ENCODE measurements at regions not wholly inside any gene's neighbourhood (a gene's known extent, or its start where the extent isn't known, plus 50 kb on each side); places are given as distances from the start of the nearest gene placed in this dataset.

GRCh38 chr4:130067419-130067818 lies 971.5 kb downstream of the C4orf33 start:
- no peak overlapping the region for H2BK5ac ChIP-seq (ENCODE audit: low read length)
- no peaks in the 10 kb centered on the region for H3K79me1 ChIP-seq (ENCODE audit: low read length)
- no peak overlapping the region for H3K9ac ChIP-seq (ENCODE audit: low read length)
- H3K27ac ChIP-seq (ENCODE audit: low read depth, low read length) = no peak overlapping the region
- H3K4ac ChIP-seq (ENCODE audit: low read depth, low read length) = no peak overlapping the region
- no peaks in the 10 kb centered on the region for H3K4me1 ChIP-seq (ENCODE audit: control insufficient read depth, low read depth, low read length)
- no CpG with 5 or more reads among the region's 1 CpG for WGBS (ENCODE audit: extremely low coverage, insufficient coverage, low lambda C conversion rate)
- DNase-seq = no peak
- H4K5ac ChIP-seq (ENCODE audit: low read length) = no peak overlapping the region
- H3K56ac ChIP-seq (ENCODE audit: low read length) = no peak overlapping the region
- H3K27me3 ChIP-seq (ENCODE audit: insufficient read depth, low read length, poor library complexity) = no peaks in the 10 kb centered on the region
- H3K36me3 ChIP-seq (ENCODE audit: control insufficient read depth, insufficient read depth, low read length) = no peaks in the 10 kb centered on the region
- no peaks in the 10 kb centered on the region for H3K79me2 ChIP-seq (ENCODE audit: control insufficient read depth, insufficient read depth, low read length)
- no peak overlapping the region for H3K4me3 ChIP-seq (ENCODE audit: low read length)
- no peak overlapping the region for H3K4me2 ChIP-seq (ENCODE audit: low read length)
- no peak overlapping the region for H3K23ac ChIP-seq (ENCODE audit: low read length)
- H2BK15ac ChIP-seq (replicated peaks; ENCODE audit: low read depth) = no peak overlapping the region
- no peak overlapping the region for H2AK5ac ChIP-seq (ENCODE audit: low read length)
- no peak overlapping the region for H4K8ac ChIP-seq (ENCODE audit: low read depth, low read length)
- no peak overlapping the region for H3K18ac ChIP-seq (ENCODE audit: low read length)
- H2BK120ac ChIP-seq (ENCODE audit: low read depth, low read length) = no peak overlapping the region

GRCh38 chr4:130068072-130068471 lies 972.1 kb downstream of the C4orf33 start:
- H3K4me3 ChIP-seq (ENCODE audit: low read length) = no peak overlapping the region
- no peak overlapping the region for H2AK5ac ChIP-seq (ENCODE audit: low read length)
- H3K56ac ChIP-seq (ENCODE audit: low read length) = no peak overlapping the region
- H3K27ac ChIP-seq (ENCODE audit: low read depth, low read length) = no peak overlapping the region
- H3K4me1 ChIP-seq (ENCODE audit: control insufficient read depth, low read depth, low read length) = no peaks in the 10 kb centered on the region
- no peak overlapping the region for H3K23ac ChIP-seq (ENCODE audit: low read length)
- no peak overlapping the region for H4K8ac ChIP-seq (ENCODE audit: low read depth, low read length)
- H3K79me2 ChIP-seq (ENCODE audit: control insufficient read depth, insufficient read depth, low read length) = no peaks in the 10 kb centered on the region
- WGBS (ENCODE audit: extremely low coverage, insufficient coverage, low lambda C conversion rate) = no CpG with 5 or more reads among the region's 1 CpG
- H3K36me3 ChIP-seq (ENCODE audit: control insufficient read depth, insufficient read depth, low read length) = no peaks in the 10 kb centered on the region
- no peak overlapping the region for H2BK15ac ChIP-seq (replicated peaks; ENCODE audit: low read depth)
- H3K4ac ChIP-seq (ENCODE audit: low read depth, low read length) = no peak overlapping the region
- H3K18ac ChIP-seq (ENCODE audit: low read length) = no peak overlapping the region
- H2BK5ac ChIP-seq (ENCODE audit: low read length) = no peak overlapping the region
- H3K79me1 ChIP-seq (ENCODE audit: low read length) = no peaks in the 10 kb centered on the region
- H3K27me3 ChIP-seq (ENCODE audit: insufficient read depth, low read length, poor library complexity) = no peaks in the 10 kb centered on the region
- H3K9ac ChIP-seq (ENCODE audit: low read length) = no peak overlapping the region
- no peak for DNase-seq
- H4K5ac ChIP-seq (ENCODE audit: low read length) = no peak overlapping the region
- H3K4me2 ChIP-seq (ENCODE audit: low read length) = no peak overlapping the region
- H2BK120ac ChIP-seq (ENCODE audit: low read depth, low read length) = no peak overlapping the region

GRCh38 chr4:130071746-130072145 lies 975.8 kb downstream of the C4orf33 start:
- WGBS (ENCODE audit: extremely low coverage, insufficient coverage, low lambda C conversion rate) = no CpG with 5 or more reads among the region's 2 CpGs
- no peak overlapping the region for H4K8ac ChIP-seq (ENCODE audit: low read depth, low read length)
- no peak overlapping the region for H2BK5ac ChIP-seq (ENCODE audit: low read length)
- H3K23ac ChIP-seq (ENCODE audit: low read length) = no peak overlapping the region
- H2BK120ac ChIP-seq (ENCODE audit: low read depth, low read length) = no peak overlapping the region
- H3K27ac ChIP-seq (ENCODE audit: low read depth, low read length) = no peak overlapping the region
- H3K79me1 ChIP-seq (ENCODE audit: low read length) = no peaks in the 10 kb centered on the region
- no peak overlapping the region for H4K5ac ChIP-seq (ENCODE audit: low read length)
- H3K4ac ChIP-seq (ENCODE audit: low read depth, low read length) = no peak overlapping the region
- no peaks in the 10 kb centered on the region for H3K79me2 ChIP-seq (ENCODE audit: control insufficient read depth, insufficient read depth, low read length)
- no peak overlapping the region for H3K4me2 ChIP-seq (ENCODE audit: low read length)
- no peak overlapping the region for H3K4me3 ChIP-seq (ENCODE audit: low read length)
- H3K18ac ChIP-seq (ENCODE audit: low read length) = no peak overlapping the region
- H3K36me3 ChIP-seq (ENCODE audit: control insufficient read depth, insufficient read depth, low read length) = no peaks in the 10 kb centered on the region
- H3K27me3 ChIP-seq (ENCODE audit: insufficient read depth, low read length, poor library complexity) = no peaks in the 10 kb centered on the region
- H3K56ac ChIP-seq (ENCODE audit: low read length) = no peak overlapping the region
- H3K4me1 ChIP-seq (ENCODE audit: control insufficient read depth, low read depth, low read length) = no peaks in the 10 kb centered on the region
- DNase-seq = no peak
- H3K9ac ChIP-seq (ENCODE audit: low read length) = no peak overlapping the region
- no peak overlapping the region for H2AK5ac ChIP-seq (ENCODE audit: low read length)
- H2BK15ac ChIP-seq (replicated peaks; ENCODE audit: low read depth) = no peak overlapping the region

GRCh38 chr4:130073145-130073790 lies 977.3 kb downstream of the C4orf33 start:
- WGBS (ENCODE audit: extremely low coverage, insufficient coverage, low lambda C conversion rate) = no CpG with 5 or more reads among the region's 3 CpGs
- Histone ChIP-seq H3K4me3 (ENCODE audit: low read length) (no peak overlapping the region), H2BK5ac (ENCODE audit: low read length) (no peak overlapping the region), H2BK15ac (replicated peaks; ENCODE audit: low read depth) (no peak overlapping the region), H3K56ac (ENCODE audit: low read length) (no peak overlapping the region), H3K79me1 (ENCODE audit: low read length) (no peaks in the 10 kb centered on the region), H4K5ac (ENCODE audit: low read length) (no peak overlapping the region), H3K79me2 (ENCODE audit: control insufficient read depth, insufficient read depth, low read length) (no peaks in the 10 kb centered on the region), H3K4ac (ENCODE audit: low read depth, low read length) (no peak overlapping the region), H3K27ac (ENCODE audit: low read depth, low read length) (no peak overlapping the region), H3K36me3 (ENCODE audit: control insufficient read depth, insufficient read depth, low read length) (no peaks in the 10 kb centered on the region), H3K4me2 (ENCODE audit: low read length) (no peak overlapping the region), H3K9ac (ENCODE audit: low read length) (no peak overlapping the region), H2BK120ac (ENCODE audit: low read depth, low read length) (no peak overlapping the region), H3K27me3 (ENCODE audit: insufficient read depth, low read length, poor library complexity) (no peaks in the 10 kb centered on the region), H3K4me1 (ENCODE audit: control insufficient read depth, low read depth, low read length) (no peaks in the 10 kb centered on the region), H4K8ac (ENCODE audit: low read depth, low read length) (no peak overlapping the region), H3K18ac (ENCODE audit: low read length) (no peak overlapping the region), H3K23ac (ENCODE audit: low read length) (no peak overlapping the region), H2AK5ac (ENCODE audit: low read length) (no peak overlapping the region)
- DNase-seq = no peak

GRCh38 chr4:130074096-130074495 lies 978.1 kb downstream of the C4orf33 start:
- Histone ChIP-seq H3K18ac (ENCODE audit: low read length) (no peak overlapping the region), H3K27ac (ENCODE audit: low read depth, low read length) (no peak overlapping the region), H3K4ac (ENCODE audit: low read depth, low read length) (no peak overlapping the region)

GRCh38 chr4:130077275-130077674 lies 981.3 kb downstream of the C4orf33 start:
- no peak for DNase-seq
- Histone ChIP-seq H3K56ac (ENCODE audit: low read length) (no peak overlapping the region), H3K4ac (ENCODE audit: low read depth, low read length) (no peak overlapping the region), H4K8ac (ENCODE audit: low read depth, low read length) (no peak overlapping the region), H2BK15ac (replicated peaks; ENCODE audit: low read depth) (no peak overlapping the region), H3K79me2 (ENCODE audit: control insufficient read depth, insufficient read depth, low read length) (no peaks in the 10 kb centered on the region), H2AK5ac (ENCODE audit: low read length) (no peak overlapping the region), H3K79me1 (ENCODE audit: low read length) (no peaks in the 10 kb centered on the region), H2BK5ac (ENCODE audit: low read length) (no peak overlapping the region), H3K4me2 (ENCODE audit: low read length) (no peak overlapping the region), H3K36me3 (ENCODE audit: control insufficient read depth, insufficient read depth, low read length) (no peaks in the 10 kb centered on the region), H3K4me3 (ENCODE audit: low read length) (no peak overlapping the region), H3K4me1 (ENCODE audit: control insufficient read depth, low read depth, low read length) (no peaks in the 10 kb centered on the region), H3K9ac (ENCODE audit: low read length) (no peak overlapping the region), H2BK120ac (ENCODE audit: low read depth, low read length) (no peak overlapping the region), H3K23ac (ENCODE audit: low read length) (no peak overlapping the region), H3K27me3 (ENCODE audit: insufficient read depth, low read length, poor library complexity) (no peaks in the 10 kb centered on the region), H3K18ac (ENCODE audit: low read length) (no peak overlapping the region), H3K27ac (ENCODE audit: low read depth, low read length) (no peak overlapping the region), H4K5ac (ENCODE audit: low read length) (no peak overlapping the region)
- WGBS (ENCODE audit: extremely low coverage, insufficient coverage, low lambda C conversion rate) = no CpG with 5 or more reads among the region's 1 CpG

More at GRCh38 chr4:130074096-130074495, 978.1 kb downstream of the C4orf33 start:
- H3K4me1 ChIP-seq (ENCODE audit: control insufficient read depth, low read depth, low read length) = no peaks in the 10 kb centered on the region
- H3K36me3 ChIP-seq (ENCODE audit: control insufficient read depth, insufficient read depth, low read length) = no peaks in the 10 kb centered on the region
- WGBS (ENCODE audit: extremely low coverage, insufficient coverage, low lambda C conversion rate) = no CpG with 5 or more reads among the region's 5 CpGs
- H2BK120ac ChIP-seq (ENCODE audit: low read depth, low read length) = no peak overlapping the region
- H3K27me3 ChIP-seq (ENCODE audit: insufficient read depth, low read length, poor library complexity) = no peaks in the 10 kb centered on the region
- no peak overlapping the region for H3K23ac ChIP-seq (ENCODE audit: low read length)
- no peak for DNase-seq
- no peak overlapping the region for H2BK5ac ChIP-seq (ENCODE audit: low read length)
- H3K79me2 ChIP-seq (ENCODE audit: control insufficient read depth, insufficient read depth, low read length) = no peaks in the 10 kb centered on the region
- H4K5ac ChIP-seq (ENCODE audit: low read length) = no peak overlapping the region
- no peak overlapping the region for H3K4me3 ChIP-seq (ENCODE audit: low read length)
- H3K9ac ChIP-seq (ENCODE audit: low read length) = no peak overlapping the region
- H2AK5ac ChIP-seq (ENCODE audit: low read length) = no peak overlapping the region
- no peaks in the 10 kb centered on the region for H3K79me1 ChIP-seq (ENCODE audit: low read length)
- no peak overlapping the region for H3K56ac ChIP-seq (ENCODE audit: low read length)
- no peak overlapping the region for H2BK15ac ChIP-seq (replicated peaks; ENCODE audit: low read depth)
- no peak overlapping the region for H3K4me2 ChIP-seq (ENCODE audit: low read length)
- no peak overlapping the region for H4K8ac ChIP-seq (ENCODE audit: low read depth, low read length)
